GM23338 (cell line): ENCODE measurements at regions not wholly inside any gene's neighbourhood (a gene's known extent, or its start where the extent isn't known, plus 50 kb on each side); places are given as distances from the start of the nearest gene placed in this dataset.

ENCODE experiments used
- ATAC-seq: fragments of 200-7000 bp; cut with Tn5 transposase; 3 replicates; pipeline ENCODE4 v1.9.1; 2020
- DNase-seq: peaks from one replicate; pipeline ENCODE4 v3.0.0-alpha.2; 2015; ENCODE audit warnings: low spot score
- H2AFZ ChIP-seq: fragments of 200-600 bp; sonication (generic); 2 replicates; pipeline ENCODE4 v1.8.0; 2016; ENCODE audit warnings: antibody characterized with exemption, mild to moderate bottlenecking, moderate library complexity
- H3F3A ChIP-seq: fragments of 200-600 bp; sonication (generic); replicated peaks from 2 replicates; pipeline ENCODE4 v1.8.0; 2017; ENCODE audit warnings: antibody characterized with exemption, mixed run types, low read depth
- H3K27ac ChIP-seq: fragments of 200-600 bp; sonication (generic); 2 replicates; pipeline ENCODE4 v1.6.1; 2016; ENCODE audit warnings: low read depth
- H3K27me3 ChIP-seq: fragments of 200-600 bp; sonication (generic); 2 replicates; pipeline ENCODE4 v1.8.0; 2016; ENCODE audit warnings: mild to moderate bottlenecking, mixed run types, moderate library complexity; ENCODE audit not compliant: insufficient read depth
- H3K36me3 ChIP-seq: fragments of 200-600 bp; sonication (generic); 2 replicates; pipeline ENCODE4 v1.8.0; 2016; ENCODE audit warnings: mild to moderate bottlenecking; ENCODE audit not compliant: insufficient read depth
- H3K4me1 ChIP-seq: fragments of 200-600 bp; sonication (generic); 2 replicates; pipeline ENCODE4 v1.8.0; 2016; ENCODE audit warnings: mild to moderate bottlenecking, moderate library complexity; ENCODE audit not compliant: insufficient read depth
- H3K4me2 ChIP-seq: fragments of 200-600 bp; sonication (generic); 2 replicates; pipeline ENCODE4 v1.7.1; 2017; ENCODE audit warnings: mixed run types
- H3K4me3 ChIP-seq: fragments of 200-600 bp; sonication (generic); 2 replicates; pipeline ENCODE4 v1.6.1; 2016; ENCODE audit warnings: mixed run types
- H3K79me2 ChIP-seq: fragments of 200-600 bp; sonication (generic); replicated peaks from 2 replicates; pipeline ENCODE4 v1.8.0; 2017; ENCODE audit warnings: mild to moderate bottlenecking; ENCODE audit not compliant: insufficient read depth
- H3K9me2 ChIP-seq: fragments of 200-600 bp; sonication (generic); 2 replicates; pipeline ENCODE4 v1.8.0; 2017; ENCODE audit not compliant: insufficient read depth
- H4K20me1 ChIP-seq: fragments of 200-600 bp; sonication (generic); replicated peaks from 2 replicates; pipeline ENCODE4 v1.8.0; 2017; ENCODE audit warnings: mild to moderate bottlenecking; ENCODE audit not compliant: insufficient read depth
- H3K27ac Mint-ChIP-seq: 2 replicates; pipeline ENCODE4 v1.8.0; 2020; ENCODE audit warnings: inconsistent platforms, mild to moderate bottlenecking, moderate library complexity, mixed read lengths
- H3K27me3 Mint-ChIP-seq: 3 replicates; pipeline ENCODE4 v1.8.0; 2022; ENCODE audit warnings: low read depth, mild to moderate bottlenecking, moderate library complexity, mixed read lengths, inconsistent platforms; ENCODE audit not compliant: insufficient read depth, poor library complexity
- H3K36me3 Mint-ChIP-seq: 3 replicates; pipeline ENCODE4 v1.8.0; 2021; ENCODE audit warnings: low read depth, mild to moderate bottlenecking, inconsistent platforms, moderate library complexity, mixed read lengths
- H3K4me1 Mint-ChIP-seq: 3 replicates; pipeline ENCODE4 v1.8.0; 2020; ENCODE audit warnings: mild to moderate bottlenecking, inconsistent platforms, mixed read lengths
- H3K4me3 Mint-ChIP-seq: 3 replicates; pipeline ENCODE4 v1.8.0; 2021; ENCODE audit warnings: moderate library complexity, mild to moderate bottlenecking, inconsistent platforms, mixed read lengths
- H3K9me3 Mint-ChIP-seq: 3 replicates; pipeline ENCODE4 v1.8.0; 2020; ENCODE audit warnings: moderate library complexity, mild to moderate bottlenecking, inconsistent platforms, mixed read lengths
- CREB1 ChIP-seq: fragments of 250-450 bp; sonication (Bioruptor Pico); IDR thresholded peaks from 2 replicates; pipeline ENCODE4 v1.5.0; 2020; ENCODE audit warnings: low read depth, mild to moderate bottlenecking, moderate library complexity
- CTCF ChIP-seq, 2 experiments: fragments of 200-600 bp in 1 of 2; sonication (generic) in 1 of 2; conservative IDR thresholded peaks; 2 replicates each; pipeline versions ENCODE4 v1.5.1 to v1.6.1; 2016 to 2017; ENCODE audit warnings: antibody characterized with exemption in 2 of 2, low read depth in 2 of 2, mild to moderate bottlenecking in 2 of 2, moderate library complexity in 1 of 2
- EZH2phosphoT487 ChIP-seq: fragments of 200-600 bp; sonication (generic); IDR thresholded peaks from one replicate; pipeline ENCODE4 v1.8.1; 2018; ENCODE audit warnings: antibody characterized with exemption; ENCODE audit not compliant: unreplicated experiment
- JUNB ChIP-seq: IDR thresholded peaks from one replicate; pipeline ENCODE4 v1.6.1; 2016; ENCODE audit warnings: antibody characterized with exemption; ENCODE audit not compliant: unreplicated experiment
- NANOG ChIP-seq: IDR thresholded peaks from 2 replicates; pipeline ENCODE4 v1.6.1; 2016; ENCODE audit warnings: antibody characterized with exemption, borderline replicate concordance
- POLR2AphosphoS5 ChIP-seq: IDR thresholded peaks from 2 replicates; pipeline ENCODE4 v1.6.1; 2016; ENCODE audit warnings: antibody characterized with exemption, low read depth
- REST ChIP-seq: IDR thresholded peaks from one replicate; pipeline ENCODE4 v1.6.1; 2018; ENCODE audit warnings: antibody characterized with exemption; ENCODE audit not compliant: unreplicated experiment
- STAT1 ChIP-seq: IDR thresholded peaks from one replicate; pipeline ENCODE4 v1.6.1; 2016; ENCODE audit warnings: antibody characterized with exemption; ENCODE audit not compliant: unreplicated experiment
- ZNF114 ChIP-seq: fragments of 250-450 bp; sonication (Bioruptor Pico); IDR thresholded peaks from 2 replicates; pipeline ENCODE4 v1.5.0; 2020; ENCODE audit warnings: mild to moderate bottlenecking, moderate library complexity
- ZNF331 ChIP-seq: fragments of 250-450 bp; sonication (Bioruptor Pico); IDR thresholded peaks from 2 replicates; pipeline ENCODE4 v1.5.0; 2020; ENCODE audit warnings: low read depth, mild to moderate bottlenecking, moderate library complexity
- TF ChIP-seq, protein P1 (sequence below): IDR thresholded peaks from 2 replicates; pipeline ENCODE4 v1.6.1; 2016; ENCODE audit warnings: antibody characterized with exemption
- TF ChIP-seq, protein P2 (sequence below): fragments of 250-450 bp; sonication (Bioruptor Pico); IDR thresholded peaks from 2 replicates; pipeline ENCODE4 v1.5.0; 2020; ENCODE audit warnings: mild to moderate bottlenecking, moderate library complexity

DNA sequence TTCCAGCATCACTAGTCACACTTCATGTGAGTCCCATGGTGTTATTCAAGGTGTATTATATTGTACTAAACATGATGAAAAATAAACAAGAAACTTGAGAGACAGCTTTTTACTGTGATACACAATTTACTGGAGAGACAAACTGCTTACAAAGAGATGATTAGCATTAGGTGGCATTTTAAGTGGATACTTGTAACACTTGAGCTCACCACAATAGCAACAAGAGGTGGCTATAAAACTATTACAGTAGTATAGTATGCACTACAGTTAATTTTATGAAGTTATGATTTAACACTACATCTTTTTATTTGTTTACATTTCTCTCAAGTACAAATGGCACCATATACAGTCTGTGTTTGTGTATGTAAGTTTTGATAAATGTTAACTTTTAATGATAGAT is 246.6 kb downstream of the PARM1 start:
- H3K27ac Mint-ChIP-seq, result no peak overlapping the region
- no peaks in the 10 kb centered on the region for H3K27me3 Mint-ChIP-seq
- H4K20me1 ChIP-seq, result no peaks in the 10 kb centered on the region
- no peaks in the 10 kb centered on the region for H3F3A ChIP-seq
- H3K36me3 ChIP-seq, result no peaks in the 10 kb centered on the region
- no peaks in the 10 kb centered on the region for H3K4me1 ChIP-seq
- ATAC-seq (no peak), DNase-seq (no peak)
- peaks cover 4% of the 10 kb centered on the region; the same call in 1 of the 2 replicates for H3K9me2 ChIP-seq
- TF ChIP-seq REST (no peak), NANOG (no peak), EZH2phosphoT487 (no peak), CREB1 (CRISPR knock-in tag) (no peak), ZNF114 (no peak), ZNF331 (CRISPR knock-in tag) (no peak), STAT1 (no peak), CTCF (conservative IDR thresholded peaks at IDR 0.05; ENCODE audit: low read depth in 2 of 2) (no peak), JUNB (no peak), POLR2AphosphoS5 (no peak)
- TF ChIP-seq, protein P1, sequence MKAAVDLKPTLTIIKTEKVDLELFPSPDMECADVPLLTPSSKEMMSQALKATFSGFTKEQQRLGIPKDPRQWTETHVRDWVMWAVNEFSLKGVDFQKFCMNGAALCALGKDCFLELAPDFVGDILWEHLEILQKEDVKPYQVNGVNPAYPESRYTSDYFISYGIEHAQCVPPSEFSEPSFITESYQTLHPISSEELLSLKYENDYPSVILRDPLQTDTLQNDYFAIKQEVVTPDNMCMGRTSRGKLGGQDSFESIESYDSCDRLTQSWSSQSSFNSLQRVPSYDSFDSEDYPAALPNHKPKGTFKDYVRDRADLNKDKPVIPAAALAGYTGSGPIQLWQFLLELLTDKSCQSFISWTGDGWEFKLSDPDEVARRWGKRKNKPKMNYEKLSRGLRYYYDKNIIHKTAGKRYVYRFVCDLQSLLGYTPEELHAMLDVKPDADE, result no peak
- TF ChIP-seq, protein P2, sequence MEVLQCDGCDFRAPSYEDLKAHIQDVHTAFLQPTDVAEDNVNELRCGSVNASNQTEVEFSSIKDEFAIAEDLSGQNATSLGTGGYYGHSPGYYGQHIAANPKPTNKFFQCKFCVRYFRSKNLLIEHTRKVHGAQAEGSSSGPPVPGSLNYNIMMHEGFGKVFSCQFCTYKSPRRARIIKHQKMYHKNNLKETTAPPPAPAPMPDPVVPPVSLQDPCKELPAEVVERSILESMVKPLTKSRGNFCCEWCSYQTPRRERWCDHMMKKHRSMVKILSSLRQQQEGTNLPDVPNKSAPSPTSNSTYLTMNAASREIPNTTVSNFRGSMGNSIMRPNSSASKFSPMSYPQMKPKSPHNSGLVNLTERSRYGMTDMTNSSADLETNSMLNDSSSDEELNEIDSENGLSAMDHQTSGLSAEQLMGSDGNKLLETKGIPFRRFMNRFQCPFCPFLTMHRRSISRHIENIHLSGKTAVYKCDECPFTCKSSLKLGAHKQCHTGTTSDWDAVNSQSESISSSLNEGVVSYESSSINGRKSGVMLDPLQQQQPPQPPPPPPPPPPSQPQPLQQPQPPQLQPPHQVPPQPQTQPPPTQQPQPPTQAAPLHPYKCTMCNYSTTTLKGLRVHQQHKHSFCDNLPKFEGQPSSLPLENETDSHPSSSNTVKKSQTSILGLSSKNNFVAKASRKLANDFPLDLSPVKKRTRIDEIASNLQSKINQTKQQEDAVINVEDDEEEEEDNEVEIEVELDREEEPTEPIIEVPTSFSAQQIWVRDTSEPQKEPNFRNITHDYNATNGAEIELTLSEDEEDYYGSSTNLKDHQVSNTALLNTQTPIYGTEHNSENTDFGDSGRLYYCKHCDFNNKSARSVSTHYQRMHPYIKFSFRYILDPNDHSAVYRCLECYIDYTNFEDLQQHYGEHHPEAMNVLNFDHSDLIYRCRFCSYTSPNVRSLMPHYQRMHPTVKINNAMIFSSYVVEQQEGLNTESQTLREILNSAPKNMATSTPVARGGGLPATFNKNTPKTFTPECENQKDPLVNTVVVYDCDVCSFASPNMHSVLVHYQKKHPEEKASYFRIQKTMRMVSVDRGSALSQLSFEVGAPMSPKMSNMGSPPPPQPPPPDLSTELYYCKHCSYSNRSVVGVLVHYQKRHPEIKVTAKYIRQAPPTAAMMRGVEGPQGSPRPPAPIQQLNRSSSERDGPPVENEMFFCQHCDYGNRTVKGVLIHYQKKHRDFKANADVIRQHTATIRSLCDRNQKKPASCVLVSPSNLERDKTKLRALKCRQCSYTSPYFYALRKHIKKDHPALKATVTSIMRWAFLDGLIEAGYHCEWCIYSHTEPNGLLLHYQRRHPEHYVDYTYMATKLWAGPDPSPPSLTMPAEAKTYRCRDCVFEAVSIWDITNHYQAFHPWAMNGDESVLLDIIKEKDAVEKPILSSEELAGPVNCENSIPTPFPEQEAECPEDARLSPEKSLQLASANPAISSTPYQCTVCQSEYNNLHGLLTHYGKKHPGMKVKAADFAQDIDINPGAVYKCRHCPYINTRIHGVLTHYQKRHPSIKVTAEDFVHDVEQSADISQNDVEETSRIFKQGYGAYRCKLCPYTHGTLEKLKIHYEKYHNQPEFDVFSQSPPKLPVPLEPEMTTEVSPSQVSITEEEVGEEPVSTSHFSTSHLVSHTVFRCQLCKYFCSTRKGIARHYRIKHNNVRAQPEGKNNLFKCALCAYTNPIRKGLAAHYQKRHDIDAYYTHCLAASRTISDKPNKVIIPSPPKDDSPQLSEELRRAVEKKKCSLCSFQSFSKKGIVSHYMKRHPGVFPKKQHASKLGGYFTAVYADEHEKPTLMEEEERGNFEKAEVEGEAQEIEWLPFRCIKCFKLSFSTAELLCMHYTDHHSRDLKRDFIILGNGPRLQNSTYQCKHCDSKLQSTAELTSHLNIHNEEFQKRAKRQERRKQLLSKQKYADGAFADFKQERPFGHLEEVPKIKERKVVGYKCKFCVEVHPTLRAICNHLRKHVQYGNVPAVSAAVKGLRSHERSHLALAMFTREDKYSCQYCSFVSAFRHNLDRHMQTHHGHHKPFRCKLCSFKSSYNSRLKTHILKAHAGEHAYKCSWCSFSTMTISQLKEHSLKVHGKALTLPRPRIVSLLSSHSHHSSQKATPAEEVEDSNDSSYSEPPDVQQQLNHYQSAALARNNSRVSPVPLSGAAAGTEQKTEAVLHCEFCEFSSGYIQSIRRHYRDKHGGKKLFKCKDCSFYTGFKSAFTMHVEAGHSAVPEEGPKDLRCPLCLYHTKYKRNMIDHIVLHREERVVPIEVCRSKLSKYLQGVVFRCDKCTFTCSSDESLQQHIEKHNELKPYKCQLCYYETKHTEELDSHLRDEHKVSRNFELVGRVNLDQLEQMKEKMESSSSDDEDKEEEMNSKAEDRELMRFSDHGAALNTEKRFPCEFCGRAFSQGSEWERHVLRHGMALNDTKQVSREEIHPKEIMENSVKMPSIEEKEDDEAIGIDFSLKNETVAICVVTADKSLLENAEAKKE (CRISPR knock-in tag), result no peak
- peaks cover 6% of the 10 kb centered on the region; the same call in 1 of the 3 replicates for H3K9me3 Mint-ChIP-seq
- no peak overlapping the region for H3K4me2 ChIP-seq
- no peaks in the 10 kb centered on the region for H3K79me2 ChIP-seq
- no peak overlapping the region for H2AFZ ChIP-seq
- H3K36me3 Mint-ChIP-seq, result no peaks in the 10 kb centered on the region
- H3K27ac ChIP-seq, result no peak overlapping the region
- no peak overlapping the region for H3K4me3 Mint-ChIP-seq
- H3K4me3 ChIP-seq, result no peak overlapping the region
- H3K27me3 ChIP-seq, result no peaks in the 10 kb centered on the region
- 0 out of 3 replicates have a peak, but pooled peaks cover 4% of the 10 kb centered on the region for H3K4me1 Mint-ChIP-seq
